OCI-LY1 (cell line): ENCODE measurements at regions not wholly inside any gene's neighbourhood (a gene's known extent, or its start where the extent isn't known, plus 50 kb on each side); places are given as distances from the start of the nearest gene placed in this dataset.

Experiments used
- H2AFZ ChIP-seq: fragments of 200-600 bp; sonication (generic), shearing (Covaris generic); 2 replicates; pipeline ENCODE4 v1.6.0; 2014; ENCODE audit warnings: antibody characterized with exemption, mild to moderate bottlenecking, low read length
- H3F3A ChIP-seq: fragments of 200-600 bp; sonication (generic), shearing (Covaris generic); 2 replicates; pipeline ENCODE4 v1.6.0; 2014; ENCODE audit warnings: mild to moderate bottlenecking, antibody characterized with exemption, low read length, moderate library complexity; ENCODE audit not compliant: insufficient read depth
- H3K27ac ChIP-seq: fragments of 200-600 bp; sonication (generic); 2 replicates; pipeline ENCODE4 v1.5.1; 2014; ENCODE audit warnings: low read length, mixed run types, mild to moderate bottlenecking, low read depth; ENCODE audit not compliant: poor library complexity, severe bottlenecking
- H3K27me3 ChIP-seq: fragments of 200-600 bp; sonication (generic); 2 replicates; pipeline ENCODE4 v1.6.0; 2014; ENCODE audit warnings: antibody characterized with exemption, mild to moderate bottlenecking, low read length, moderate library complexity; ENCODE audit not compliant: insufficient read depth
- H3K36me3 ChIP-seq: fragments of 200-600 bp; sonication (generic); 2 replicates; pipeline ENCODE4 v1.6.1; 2014; ENCODE audit warnings: mild to moderate bottlenecking, antibody characterized with exemption, low read length, moderate library complexity, mixed read lengths; ENCODE audit not compliant: insufficient read depth
- H3K4me1 ChIP-seq: fragments of 200-600 bp; sonication (generic); 2 replicates; pipeline ENCODE4 v1.5.1; 2014; ENCODE audit warnings: mild to moderate bottlenecking, low read length, moderate library complexity; ENCODE audit not compliant: insufficient read depth, severe bottlenecking
- H3K4me2 ChIP-seq: fragments of 200-600 bp; sonication (generic), shearing (Covaris generic); 2 replicates; pipeline ENCODE4 v1.6.1; 2014; ENCODE audit warnings: low read length
- H3K4me3 ChIP-seq: fragments of 200-600 bp; sonication (generic); 2 replicates; pipeline ENCODE4 v1.5.1; 2014; ENCODE audit warnings: low read length, low read depth, mild to moderate bottlenecking, mixed read lengths; ENCODE audit not compliant: poor library complexity, severe bottlenecking
- H3K79me2 ChIP-seq: fragments of 200-600 bp; shearing (Covaris generic); 2 replicates; pipeline ENCODE4 v1.6.1; 2016; ENCODE audit warnings: mixed run types, low read length, mixed read lengths; ENCODE audit not compliant: insufficient read depth
- H3K9ac ChIP-seq: fragments of 200-600 bp; sonication (generic), shearing (Covaris generic); 2 replicates; pipeline ENCODE4 v1.6.1; 2014; ENCODE audit warnings: mild to moderate bottlenecking, low read length, mixed read lengths
- H3K9me2 ChIP-seq: fragments of 200-600 bp; sonication (generic), shearing (Covaris generic); 2 replicates; pipeline ENCODE4 v1.6.1; 2014; ENCODE audit warnings: low read depth, mild to moderate bottlenecking, low read length, mixed read lengths
- H3K9me3 ChIP-seq: fragments of 200-600 bp; shearing (Covaris generic); 2 replicates; pipeline ENCODE4 v1.6.1; 2014; ENCODE audit warnings: low read length, mixed read lengths
- H4K20me1 ChIP-seq: fragments of 200-600 bp; sonication (generic), shearing (Covaris generic); 2 replicates; pipeline ENCODE4 v1.6.0; 2016; ENCODE audit warnings: mild to moderate bottlenecking, low read length; ENCODE audit not compliant: insufficient read depth
- EZH2 ChIP-seq: fragments of 200-600 bp; sonication (generic), shearing (Covaris generic); IDR thresholded peaks from 2 replicates; pipeline ENCODE4 v1.8.0; 2017; ENCODE audit warnings: borderline replicate concordance, mixed run types, mild to moderate bottlenecking, antibody characterized with exemption, low read length, moderate library complexity, mixed read lengths
- TF ChIP-seq, protein P1 (sequence below): fragments of 200-600 bp; sonication (generic), shearing (Covaris generic); IDR thresholded peaks from 2 replicates; pipeline ENCODE4 v1.5.1; 2017; ENCODE audit warnings: mild to moderate bottlenecking, antibody characterized with exemption, low read length, moderate library complexity, mixed read lengths

GRCh38 chr10:25852364-25852941, 81.6 kb upstream of the MYO3A start:
- Histone ChIP-seq H3K36me3 (no peaks in the 10 kb centered on the region), H3K9ac (no peak overlapping the region), H3K4me1 (no peaks in the 10 kb centered on the region), H3K27ac (no peak overlapping the region), H3K9me3 (no peaks in the 10 kb centered on the region), H3K4me2 (no peak overlapping the region), H3K9me2 (no peaks in the 10 kb centered on the region), H3F3A (no peaks in the 10 kb centered on the region), H2AFZ (no peak overlapping the region), H4K20me1 (no peaks in the 10 kb centered on the region), H3K27me3 (peaks cover 4% of the 10 kb centered on the region; the same call in 1 of the 2 replicates), H3K79me2 (no peaks in the 10 kb centered on the region), H3K4me3 (no peak overlapping the region)
- TF ChIP-seq, protein P1, sequence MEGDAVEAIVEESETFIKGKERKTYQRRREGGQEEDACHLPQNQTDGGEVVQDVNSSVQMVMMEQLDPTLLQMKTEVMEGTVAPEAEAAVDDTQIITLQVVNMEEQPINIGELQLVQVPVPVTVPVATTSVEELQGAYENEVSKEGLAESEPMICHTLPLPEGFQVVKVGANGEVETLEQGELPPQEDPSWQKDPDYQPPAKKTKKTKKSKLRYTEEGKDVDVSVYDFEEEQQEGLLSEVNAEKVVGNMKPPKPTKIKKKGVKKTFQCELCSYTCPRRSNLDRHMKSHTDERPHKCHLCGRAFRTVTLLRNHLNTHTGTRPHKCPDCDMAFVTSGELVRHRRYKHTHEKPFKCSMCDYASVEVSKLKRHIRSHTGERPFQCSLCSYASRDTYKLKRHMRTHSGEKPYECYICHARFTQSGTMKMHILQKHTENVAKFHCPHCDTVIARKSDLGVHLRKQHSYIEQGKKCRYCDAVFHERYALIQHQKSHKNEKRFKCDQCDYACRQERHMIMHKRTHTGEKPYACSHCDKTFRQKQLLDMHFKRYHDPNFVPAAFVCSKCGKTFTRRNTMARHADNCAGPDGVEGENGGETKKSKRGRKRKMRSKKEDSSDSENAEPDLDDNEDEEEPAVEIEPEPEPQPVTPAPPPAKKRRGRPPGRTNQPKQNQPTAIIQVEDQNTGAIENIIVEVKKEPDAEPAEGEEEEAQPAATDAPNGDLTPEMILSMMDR, result no peak
- TF ChIP-seq EZH2, result no peak

DNA sequence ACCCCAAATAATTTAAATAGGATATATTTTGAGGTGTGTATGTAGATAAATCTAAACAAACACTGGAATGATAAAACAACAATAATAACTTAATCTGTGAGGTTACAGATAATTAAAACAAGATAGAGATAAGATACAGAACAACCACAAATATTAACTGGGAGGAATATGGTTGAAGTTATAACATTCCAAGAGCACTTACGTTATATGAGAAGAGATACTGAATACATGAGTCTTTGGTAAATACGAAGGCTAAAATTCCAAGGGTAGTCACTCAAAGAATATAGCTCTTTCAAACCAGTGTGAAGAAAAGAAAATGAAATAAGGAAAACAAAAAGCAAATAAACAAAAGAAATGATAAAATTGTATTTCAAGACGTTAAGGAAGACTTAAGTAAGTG, 76.0 kb upstream of the MYO3A start:
- H3K79me2 ChIP-seq, result no peaks in the 10 kb centered on the region
- no peaks in the 10 kb centered on the region for H4K20me1 ChIP-seq
- no peak overlapping the region for H3K27ac ChIP-seq
- H3F3A ChIP-seq, result no peaks in the 10 kb centered on the region
- TF ChIP-seq, protein P1, result no peak
- no peak for TF ChIP-seq EZH2
- no peak overlapping the region for H3K9ac ChIP-seq
- H3K9me2 ChIP-seq, result no peaks in the 10 kb centered on the region
- H3K36me3 ChIP-seq, result no peaks in the 10 kb centered on the region
- H3K9me3 ChIP-seq, result no peaks in the 10 kb centered on the region
- H3K4me3 ChIP-seq, result no peak overlapping the region
- no peaks in the 10 kb centered on the region for H3K4me1 ChIP-seq
- H3K4me2 ChIP-seq, result no peak overlapping the region
- H3K27me3 ChIP-seq, result no peaks in the 10 kb centered on the region
- no peak overlapping the region for H2AFZ ChIP-seq

GRCh38 chr10:25865267-25865666, 68.8 kb upstream of the MYO3A start:
- TF ChIP-seq, protein P1, result no peak
- TF ChIP-seq EZH2, result no peak
- Histone ChIP-seq H3F3A (no peaks in the 10 kb centered on the region), H3K4me2 (no peak overlapping the region), H3K9me3 (no peaks in the 10 kb centered on the region), H3K4me1 (no peaks in the 10 kb centered on the region), H3K27ac (no peak overlapping the region), H3K79me2 (no peaks in the 10 kb centered on the region), H3K36me3 (no peaks in the 10 kb centered on the region), H4K20me1 (no peaks in the 10 kb centered on the region), H3K4me3 (no peak overlapping the region), H3K9ac (no peak overlapping the region), H3K27me3 (no peaks in the 10 kb centered on the region), H3K9me2 (no peaks in the 10 kb centered on the region), H2AFZ (no peak overlapping the region; the same call in 1 of the 2 replicates)
